ENCODE measurements at regions not wholly inside any gene's neighbourhood (a gene's known extent, or its start where the extent isn't known, plus 50 kb on each side); places are given as distances from the start of the nearest gene placed in this dataset.

DNA sequence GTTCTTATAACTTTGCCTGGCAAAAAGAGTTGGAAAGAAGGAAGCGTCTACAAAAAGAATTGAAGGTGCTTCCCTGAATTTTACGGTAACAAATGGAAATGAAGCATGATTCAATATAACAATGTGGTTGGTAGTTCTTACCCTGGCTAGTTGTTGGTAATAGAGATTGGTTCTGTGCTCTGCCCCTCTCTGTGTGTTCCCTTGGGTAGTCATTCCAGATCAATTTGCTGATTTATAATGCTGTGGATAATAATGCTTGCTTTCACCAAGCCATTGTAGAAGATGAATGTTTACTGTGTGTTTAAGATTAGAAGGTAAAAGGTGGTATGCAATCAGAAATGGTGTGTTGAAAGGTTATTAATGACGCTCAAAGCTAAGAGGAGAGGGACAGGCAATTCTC is 577.8 kb upstream of the NXPH2 start:
- no peak for TF ChIP-seq POLR2AphosphoS5 (IDR thresholded peaks at IDR 0.05; ENCODE audit: low read depth)
- TF ChIP-seq, protein P1, sequence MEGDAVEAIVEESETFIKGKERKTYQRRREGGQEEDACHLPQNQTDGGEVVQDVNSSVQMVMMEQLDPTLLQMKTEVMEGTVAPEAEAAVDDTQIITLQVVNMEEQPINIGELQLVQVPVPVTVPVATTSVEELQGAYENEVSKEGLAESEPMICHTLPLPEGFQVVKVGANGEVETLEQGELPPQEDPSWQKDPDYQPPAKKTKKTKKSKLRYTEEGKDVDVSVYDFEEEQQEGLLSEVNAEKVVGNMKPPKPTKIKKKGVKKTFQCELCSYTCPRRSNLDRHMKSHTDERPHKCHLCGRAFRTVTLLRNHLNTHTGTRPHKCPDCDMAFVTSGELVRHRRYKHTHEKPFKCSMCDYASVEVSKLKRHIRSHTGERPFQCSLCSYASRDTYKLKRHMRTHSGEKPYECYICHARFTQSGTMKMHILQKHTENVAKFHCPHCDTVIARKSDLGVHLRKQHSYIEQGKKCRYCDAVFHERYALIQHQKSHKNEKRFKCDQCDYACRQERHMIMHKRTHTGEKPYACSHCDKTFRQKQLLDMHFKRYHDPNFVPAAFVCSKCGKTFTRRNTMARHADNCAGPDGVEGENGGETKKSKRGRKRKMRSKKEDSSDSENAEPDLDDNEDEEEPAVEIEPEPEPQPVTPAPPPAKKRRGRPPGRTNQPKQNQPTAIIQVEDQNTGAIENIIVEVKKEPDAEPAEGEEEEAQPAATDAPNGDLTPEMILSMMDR (IDR thresholded peaks at IDR 0.05; ENCODE audit: insufficient read depth, low read length), result no peak
